Esophagus (tissue), 2 donors: ENCODE measurements at regions not wholly inside any gene's neighbourhood (a gene's known extent, or its start where the extent isn't known, plus 50 kb on each side); places are given as distances from the start of the nearest gene placed in this dataset.
A peak's percentile ranks its signal among the peaks of the same experiment; 100 is the strongest.
"Not testable (repeated sequence)": the region's sequence is repeated elsewhere in the genome, so short reads cannot be mapped to it uniquely, and the experiment has no call there.

Experiments
- H3K27ac ChIP-seq, 2 donors: one replicate each; pipeline ENCODE4 v1.5.1; 2013; ENCODE audit warnings: low read depth in 2 of 2, mild to moderate bottlenecking in 2 of 2, inconsistent platforms in 1 of 2, low read length in 1 of 2, moderate library complexity in 1 of 2
- H3K27me3 ChIP-seq, 2 donors: one replicate each; pipeline ENCODE4 v1.6.1; 2013; ENCODE audit warnings: low read length in 2 of 2, control low read depth in 1 of 2, mild to moderate bottlenecking in 1 of 2; ENCODE audit not compliant: insufficient read depth in 2 of 2, control insufficient read depth in 1 of 2
- H3K36me3 ChIP-seq, 2 donors: one replicate each; pipeline ENCODE4 v1.6.1; 2013; ENCODE audit warnings: low read length in 1 of 2; ENCODE audit not compliant: control insufficient read depth in 2 of 2, insufficient read depth in 2 of 2
- H3K4me1 ChIP-seq, 2 donors: one replicate each; pipeline ENCODE4 v1.6.1; 2013; ENCODE audit warnings: low read length in 1 of 2; ENCODE audit not compliant: control insufficient read depth in 2 of 2, insufficient read depth in 2 of 2
- H3K4me3 ChIP-seq, 2 donors: one replicate each; pipeline ENCODE4 v1.5.1; 2013; ENCODE audit warnings: low read length in 2 of 2, mild to moderate bottlenecking in 2 of 2, low read depth in 1 of 2, moderate library complexity in 1 of 2
- H3K9me3 ChIP-seq, 2 donors: one replicate each; pipeline ENCODE4 v1.6.1; 2013; ENCODE audit warnings: mild to moderate bottlenecking in 2 of 2, low read depth in 1 of 2, low read length in 1 of 2, moderate library complexity in 1 of 2; ENCODE audit not compliant: control insufficient read depth in 2 of 2, insufficient read depth in 1 of 2
- WGBS, 2 donors: extraction: QIAGEN DNeasy Blood & Tissue Kit; methylation state at CpG; one replicate each; pipeline ENCODE4 v1.1.7; 2013; 5-methylcytosine and 5-hydroxymethylcytosine counted together
- donor health status: healthy with polysubstance abuse.
- donor health status: Bipolar disorder and iron deficiency.

DNA sequence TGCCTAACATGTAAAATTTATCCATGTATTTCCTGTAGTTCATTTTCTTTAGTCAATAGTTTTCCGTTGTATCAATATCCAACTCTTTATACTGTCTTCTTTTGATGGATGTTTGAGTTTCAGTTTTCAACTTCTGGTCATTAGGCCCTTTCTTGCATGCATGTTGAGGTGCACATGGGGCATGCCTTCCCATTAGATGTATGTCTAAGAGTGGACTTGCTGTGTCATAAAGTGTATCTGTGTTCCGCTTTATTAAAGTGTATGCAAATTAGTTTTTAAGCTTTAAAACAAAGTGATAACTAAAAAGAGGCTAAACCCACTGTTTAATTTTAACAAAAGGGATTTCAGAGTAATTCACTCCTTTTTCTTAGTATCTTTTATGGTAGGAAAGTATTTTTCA is 441.1 kb downstream of the PCNX1 start:
- Histone ChIP-seq H3K4me3 (no peak overlapping the region), H3K27ac (no peak overlapping the region), H3K4me1 (peaks cover 0 to 3% of the 10 kb centered on the region in 2 donors), H3K36me3 (no peaks in the 10 kb centered on the region), H3K27me3 (no peaks in the 10 kb centered on the region), H3K9me3 (no peaks in the 10 kb centered on the region)
- WGBS, 2 donors: 96 to 97% methylated on average over 2 of the region's 2 CpGs

DNA sequence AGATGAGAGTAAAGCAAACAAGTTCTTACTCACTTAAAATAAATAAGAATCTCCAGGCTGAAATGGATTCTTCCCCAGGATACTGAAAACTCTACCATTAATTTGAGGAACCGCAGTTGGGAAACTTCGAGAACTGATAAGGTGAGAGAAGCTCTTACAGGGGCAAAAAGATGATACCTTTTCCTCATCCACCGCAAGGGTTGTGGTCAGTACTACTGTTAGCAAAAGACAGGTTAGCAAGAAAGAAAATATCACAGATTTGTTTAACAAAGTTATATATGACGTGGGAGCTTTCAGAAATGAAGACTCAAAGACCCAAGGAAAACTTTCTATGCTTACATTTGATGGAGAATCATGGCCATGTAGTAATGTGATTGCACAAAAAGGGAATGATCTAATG is 441.6 kb downstream of the PCNX1 start:
- WGBS, 2 donors: 92 to 97% methylated on average over 4 of the region's 4 CpGs
- H3K36me3 ChIP-seq: no peaks in the 10 kb centered on the region
- no peaks in the 10 kb centered on the region for H3K9me3 ChIP-seq
- H3K27me3 ChIP-seq: no peaks in the 10 kb centered on the region
- no peak overlapping the region for H3K27ac ChIP-seq
- H3K4me3 ChIP-seq: no peak overlapping the region
- peaks cover 0 to 3% of the 10 kb centered on the region in 2 donors for H3K4me1 ChIP-seq

GRCh38 chr14:71354142-71354541 is 446.9 kb downstream of the PCNX1 start:
- 94 to 95% methylated on average over 8 of the region's 8 CpGs for WGBS, 2 donors
- Histone ChIP-seq H3K9me3 (no peaks in the 10 kb centered on the region), H3K27ac (no peak overlapping the region), H3K4me1 (peaks cover 0 to 3% of the 10 kb centered on the region in 2 donors), H3K36me3 (no peaks in the 10 kb centered on the region), H3K4me3 (no peak overlapping the region), H3K27me3 (no peaks in the 10 kb centered on the region)

- Histone ChIP-seq H3K27ac (peak overlapping the region; percentile 56 to 57), H3K36me3 (no peaks in the 10 kb centered on the region), H3K9me3 (no peaks in the 10 kb centered on the region), H3K4me3 (no peak overlapping the region), H3K27me3 (no peaks in the 10 kb centered on the region), H3K4me1 (peaks cover 0 to 3% of the 10 kb centered on the region in 2 donors)
- WGBS, 2 donors: 47 to 64% methylated on average over 5 of the region's 5 CpGs
Observed at GRCh38 chr14:71354801-71355200, 447.5 kb downstream of the PCNX1 start.

GRCh38 chr14:71355324-71356201 is 448.3 kb downstream of the PCNX1 start:
- Histone ChIP-seq H3K4me1 (peaks cover 0 to 3% of the 10 kb centered on the region in 2 donors), H3K27ac (peak overlapping the region; percentile 36 to 41)
- 15 to 18% methylated on average over 5 of the region's 5 CpGs for WGBS, 2 donors

GRCh38 chr14:71358209-71358931 is 451.1 kb downstream of the PCNX1 start:
- H3K4me1 ChIP-seq: peaks cover 0 to 3% of the 10 kb centered on the region in 2 donors
- peak overlapping the region in 1 of 2 donors; percentile 15 for H3K27ac ChIP-seq
- 72 to 76% methylated on average over 6 of the region's 6 CpGs for WGBS, 2 donors

More at GRCh38 chr14:71355324-71356201, 448.3 kb downstream of the PCNX1 start:
- no peaks in the 10 kb centered on the region for H3K27me3 ChIP-seq
- no peaks in the 10 kb centered on the region for H3K9me3 ChIP-seq
- H3K36me3 ChIP-seq: no peaks in the 10 kb centered on the region
- H3K4me3 ChIP-seq: no peak overlapping the region

DNA sequence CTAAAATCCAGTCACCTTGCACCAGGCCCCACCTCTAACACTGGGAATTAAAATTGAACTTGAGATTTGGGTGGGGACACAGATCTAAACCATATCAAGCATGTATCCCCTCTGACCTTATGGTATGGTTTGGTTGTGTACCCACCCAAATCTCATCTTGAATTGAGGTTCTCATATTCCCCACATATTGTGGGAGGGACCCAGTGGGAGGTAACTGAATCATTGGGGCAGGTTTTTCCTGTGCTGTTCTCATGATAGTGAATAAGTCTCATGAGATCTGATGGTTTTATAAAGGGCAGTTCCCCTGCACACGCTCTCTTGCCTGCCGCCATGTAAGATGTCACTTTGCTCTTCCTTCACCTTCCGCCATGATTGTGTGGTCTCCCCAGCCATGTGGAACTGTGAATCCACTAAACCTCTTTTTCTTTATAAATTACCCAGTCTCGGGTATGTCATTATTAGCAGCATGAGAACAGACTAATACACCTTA is 451.7 kb downstream of the PCNX1 start:
- WGBS, 2 donors: 90 to 93% methylated on average over 4 of the region's 4 CpGs
- H3K4me3 ChIP-seq, H3K9me3 ChIP-seq, H3K4me1 ChIP-seq, H3K36me3 ChIP-seq, H3K27me3 ChIP-seq: not testable (repeated sequence)
- H3K27ac ChIP-seq: peak overlapping the region in 1 of 2 donors; percentile 15

More at GRCh38 chr14:71358209-71358931, 451.1 kb downstream of the PCNX1 start:
- H3K4me3 ChIP-seq: no peak overlapping the region
- H3K27me3 ChIP-seq: no peaks in the 10 kb centered on the region
- no peaks in the 10 kb centered on the region for H3K36me3 ChIP-seq
- H3K9me3 ChIP-seq: no peaks in the 10 kb centered on the region

DNA sequence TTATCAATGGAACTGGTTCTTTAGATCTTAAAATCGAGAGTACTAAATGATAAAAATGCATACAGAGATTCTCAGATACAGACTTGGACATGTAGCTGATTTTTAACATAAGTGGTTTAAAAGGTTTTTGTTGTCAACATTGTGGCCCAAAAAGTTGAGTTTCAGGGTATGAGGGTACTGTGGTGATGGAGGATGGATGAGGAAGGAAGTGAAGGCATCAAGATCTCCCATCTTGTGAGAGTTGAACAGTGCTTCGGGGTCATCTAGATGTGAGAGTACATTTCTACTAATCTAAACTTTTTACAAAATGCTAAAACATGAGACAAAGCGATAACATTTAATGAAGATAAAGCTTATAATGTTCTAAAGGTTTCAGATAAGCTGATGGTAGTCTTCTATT is 452.6 kb downstream of the PCNX1 start:
- Histone ChIP-seq H3K36me3 (no peaks in the 10 kb centered on the region), H3K27me3 (no peaks in the 10 kb centered on the region), H3K4me1 (peaks cover 0 to 3% of the 10 kb centered on the region in 2 donors), H3K9me3 (no peaks in the 10 kb centered on the region), H3K27ac (no peak overlapping the region), H3K4me3 (no peak overlapping the region)
- WGBS, 2 donors: 92 to 96% methylated on average over 3 of the region's 3 CpGs

- no peaks in the 10 kb centered on the region for H3K36me3 ChIP-seq
- 72% methylated on average over 3 of the region's 3 CpGs for WGBS, 2 donors
- H3K4me3 ChIP-seq: no peak overlapping the region
- no peaks in the 10 kb centered on the region for H3K9me3 ChIP-seq
- H3K27ac ChIP-seq: no peak overlapping the region
- no peaks in the 10 kb centered on the region for H3K4me1 ChIP-seq
- H3K27me3 ChIP-seq: no peaks in the 10 kb centered on the region
Observed at GRCh38 chr14:71361336-71361735, 454.1 kb downstream of the PCNX1 start.
